PFSK-1 (cell line): ENCODE measurements at regions not wholly inside any gene's neighbourhood (a gene's known extent, or its start where the extent isn't known, plus 50 kb on each side); places are given as distances from the start of the nearest gene placed in this dataset.

Experiments
- FOXP2 ChIP-seq: optimal IDR thresholded peaks from 2 replicates; pipeline ENCODE3; 2011; ENCODE audit warnings: borderline replicate concordance, control low read depth, inconsistent platforms; ENCODE audit not compliant: insufficient read depth; ENCODE audit errors: extremely low read length, extremely low read depth
- POLR2AphosphoS5 ChIP-seq: IDR thresholded peaks from 2 replicates; pipeline ENCODE4 v1.6.1; 2012; ENCODE audit warnings: low read depth, mild to moderate bottlenecking, control low read depth, low read length, moderate library complexity
- REST ChIP-seq, 2 experiments: IDR thresholded peaks; 2 replicates each; pipeline versions ENCODE4 v1.6.1 to v1.8.0; 2011 to 2012; ENCODE audit warnings: low read depth in 2 of 2, low read length in 2 of 2, control low read depth in 1 of 2, inconsistent platforms in 1 of 2, mild to moderate bottlenecking in 1 of 2, moderate library complexity in 1 of 2; ENCODE audit not compliant: insufficient read depth in 1 of 2
- SIN3A ChIP-seq: IDR thresholded peaks from 2 replicates; pipeline ENCODE4 v1.6.1; 2012; ENCODE audit warnings: mild to moderate bottlenecking, low read length, moderate library complexity, borderline replicate concordance; ENCODE audit not compliant: insufficient read depth
- TAF1 ChIP-seq: IDR thresholded peaks from 2 replicates; pipeline ENCODE4 v1.6.1; 2012; ENCODE audit warnings: low read length, control low read depth, borderline replicate concordance; ENCODE audit not compliant: insufficient read depth

GRCh38 chr2:186347472-186347871, 138.6 kb upstream of the ZC3H15 start:
- TF ChIP-seq POLR2AphosphoS5 (no peak; the same call in 1 of the 2 replicates), TAF1 (no peak), SIN3A (no peak), REST (IDR thresholded peaks at IDR 0.05; ENCODE audit: insufficient read depth in 1 of 2, low read depth in 2 of 2, low read length in 2 of 2) (no peak), FOXP2 (no peak)

- TF ChIP-seq POLR2AphosphoS5 (no peak), TAF1 (no peak), SIN3A (no peak), FOXP2 (no peak), REST (IDR thresholded peaks at IDR 0.05; ENCODE audit: insufficient read depth in 1 of 2, low read depth in 2 of 2, low read length in 2 of 2) (no peak)
Measured at GRCh38 chr2:186348200-186348599, 137.9 kb upstream of the ZC3H15 start.

- TF ChIP-seq TAF1 (no peak), REST (IDR thresholded peaks at IDR 0.05; ENCODE audit: insufficient read depth in 1 of 2, low read depth in 2 of 2, low read length in 2 of 2) (no peak)
Measured at GRCh38 chr2:186349508-186349907, 136.6 kb upstream of the ZC3H15 start.

GRCh38 chr2:186365406-186365805, 120.7 kb upstream of the ZC3H15 start:
- TF ChIP-seq POLR2AphosphoS5, result no peak
- TF ChIP-seq FOXP2, result no peak
- TF ChIP-seq REST (IDR thresholded peaks at IDR 0.05; ENCODE audit: insufficient read depth in 1 of 2, low read depth in 2 of 2, low read length in 2 of 2), result no peak
- TF ChIP-seq TAF1, result no peak
- no peak for TF ChIP-seq SIN3A

GRCh38 chr2:186379052-186379451, 107.0 kb upstream of the ZC3H15 start:
- TF ChIP-seq TAF1 (no peak), SIN3A (no peak), POLR2AphosphoS5 (no peak), REST (IDR thresholded peaks at IDR 0.05; ENCODE audit: insufficient read depth in 1 of 2, low read depth in 2 of 2, low read length in 2 of 2) (no peak), FOXP2 (no peak)
